Lower lobe of right lung (tissue), 2 donors: ENCODE measurements at regions not wholly inside any gene's neighbourhood (a gene's known extent, or its start where the extent isn't known, plus 50 kb on each side); places are given as distances from the start of the nearest gene placed in this dataset.

Experiments
- ATAC-seq, 2 donors: fragments of 200-7000 bp; cut with Tn5 transposase; one replicate each; pipeline ENCODE4 v1.9.1; 2020 to 2022; ENCODE audit warnings: mild to moderate bottlenecking in 2 of 2, moderate library complexity in 2 of 2
- DNase-seq: peaks from one replicate; pipeline ENCODE4 v3.0.0-alpha.2; 2020
- H3K27ac ChIP-seq: fragments of 200-600 bp; one replicate; pipeline ENCODE4 v1.8.0; 2022
- H3K27me3 ChIP-seq: fragments of 200-600 bp; one replicate; pipeline ENCODE4 v1.8.0; 2022; ENCODE audit warnings: low read depth
- H3K36me3 ChIP-seq: fragments of 200-600 bp; one replicate; pipeline ENCODE4 v1.8.0; 2022; ENCODE audit warnings: mild to moderate bottlenecking
- H3K4me1 ChIP-seq: fragments of 200-600 bp; one replicate; pipeline ENCODE4 v1.8.0; 2022
- H3K4me3 ChIP-seq: fragments of 200-600 bp; one replicate; pipeline ENCODE4 v1.8.0; 2022; ENCODE audit warnings: mild to moderate bottlenecking
- H3K9me3 ChIP-seq: fragments of 200-600 bp; one replicate; pipeline ENCODE4 v1.8.0; 2022
- intact Hi-C: fragments of 100-400 bp; cut with DNase I; formaldehyde crosslinking; loops from one replicate; pipeline ENCODE4 v1.11.0; 2022
- TF ChIP-seq, protein P1 (sequence below): fragments of 200-600 bp; IDR thresholded peaks from one replicate; pipeline ENCODE4 v1.8.0; 2022; ENCODE audit warnings: antibody characterized with exemption, mild to moderate bottlenecking
- donor health status: DM: no; HTN: yes; CAD: no; lungs with severe emphysema.

GRCh38 chr18:42290318-42291307 is 335.6 kb downstream of the PIK3C3 start:
- ATAC-seq (no peak), DNase-seq (no peak)
- Histone ChIP-seq H3K9me3 (no peaks in the 10 kb centered on the region), H3K36me3 (no peaks in the 10 kb centered on the region), H3K27me3 (no peaks in the 10 kb centered on the region), H3K27ac (no peak overlapping the region), H3K4me3 (no peak overlapping the region), H3K4me1 (no peaks in the 10 kb centered on the region)
- TF ChIP-seq, protein P1, sequence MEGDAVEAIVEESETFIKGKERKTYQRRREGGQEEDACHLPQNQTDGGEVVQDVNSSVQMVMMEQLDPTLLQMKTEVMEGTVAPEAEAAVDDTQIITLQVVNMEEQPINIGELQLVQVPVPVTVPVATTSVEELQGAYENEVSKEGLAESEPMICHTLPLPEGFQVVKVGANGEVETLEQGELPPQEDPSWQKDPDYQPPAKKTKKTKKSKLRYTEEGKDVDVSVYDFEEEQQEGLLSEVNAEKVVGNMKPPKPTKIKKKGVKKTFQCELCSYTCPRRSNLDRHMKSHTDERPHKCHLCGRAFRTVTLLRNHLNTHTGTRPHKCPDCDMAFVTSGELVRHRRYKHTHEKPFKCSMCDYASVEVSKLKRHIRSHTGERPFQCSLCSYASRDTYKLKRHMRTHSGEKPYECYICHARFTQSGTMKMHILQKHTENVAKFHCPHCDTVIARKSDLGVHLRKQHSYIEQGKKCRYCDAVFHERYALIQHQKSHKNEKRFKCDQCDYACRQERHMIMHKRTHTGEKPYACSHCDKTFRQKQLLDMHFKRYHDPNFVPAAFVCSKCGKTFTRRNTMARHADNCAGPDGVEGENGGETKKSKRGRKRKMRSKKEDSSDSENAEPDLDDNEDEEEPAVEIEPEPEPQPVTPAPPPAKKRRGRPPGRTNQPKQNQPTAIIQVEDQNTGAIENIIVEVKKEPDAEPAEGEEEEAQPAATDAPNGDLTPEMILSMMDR: no peak
- intact Hi-C loops: no loop called here

GRCh38 chr18:42292654-42293053 is 337.6 kb downstream of the PIK3C3 start:
- intact Hi-C loops: no loop called here
- TF ChIP-seq, protein P1: no peak
- H3K27ac ChIP-seq: no peak overlapping the region
- no peaks in the 10 kb centered on the region for H3K9me3 ChIP-seq
- no peak overlapping the region for H3K4me3 ChIP-seq
- no peaks in the 10 kb centered on the region for H3K27me3 ChIP-seq
- DNase-seq: no peak
- no peaks in the 10 kb centered on the region for H3K36me3 ChIP-seq
- ATAC-seq: no peak
- H3K4me1 ChIP-seq: no peaks in the 10 kb centered on the region

DNA sequence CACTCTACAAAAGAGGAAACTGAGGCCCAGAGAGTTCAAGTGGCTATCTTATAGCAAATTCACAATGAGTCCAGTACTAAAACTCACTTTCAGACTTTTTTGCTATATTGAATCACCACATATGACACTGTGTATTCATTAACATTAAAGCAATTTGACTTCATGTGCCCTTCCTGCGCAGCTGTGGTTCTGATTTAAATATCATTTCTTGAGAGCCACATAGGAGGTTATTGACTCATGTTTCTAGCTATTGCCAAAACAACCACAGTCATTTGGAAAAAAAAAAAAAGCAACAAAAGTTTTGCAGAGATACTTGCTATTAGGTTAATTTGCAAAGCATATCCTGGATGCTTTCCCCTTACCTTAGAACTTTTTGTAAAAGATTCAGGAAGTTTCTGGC is 341.2 kb downstream of the PIK3C3 start:
- TF ChIP-seq, protein P1: no peak
- DNase-seq: no peak
- intact Hi-C loops: no loop called here
- Histone ChIP-seq H3K4me1 (no peaks in the 10 kb centered on the region), H3K9me3 (no peaks in the 10 kb centered on the region), H3K27ac (no peak overlapping the region), H3K4me3 (no peak overlapping the region), H3K27me3 (no peaks in the 10 kb centered on the region), H3K36me3 (no peaks in the 10 kb centered on the region)
- no peak for ATAC-seq

- Histone ChIP-seq H3K4me3 (no peak overlapping the region), H3K36me3 (no peaks in the 10 kb centered on the region), H3K4me1 (no peaks in the 10 kb centered on the region), H3K9me3 (no peaks in the 10 kb centered on the region), H3K27me3 (no peaks in the 10 kb centered on the region), H3K27ac (no peak overlapping the region)
- TF ChIP-seq, protein P1: no peak
- no peak for DNase-seq
- no peak for ATAC-seq
- intact Hi-C loops: no loop called here
Observed at GRCh38 chr18:42296723-42297122, 341.7 kb downstream of the PIK3C3 start.

GRCh38 chr18:42298759-42299675 is 344.0 kb downstream of the PIK3C3 start:
- ATAC-seq (peak; percentile 81 to 83), DNase-seq (peak; percentile 58)
- Histone ChIP-seq H3K4me3 (no peak overlapping the region), H3K4me1 (no peaks in the 10 kb centered on the region), H3K9me3 (no peaks in the 10 kb centered on the region), H3K27me3 (no peaks in the 10 kb centered on the region), H3K36me3 (no peaks in the 10 kb centered on the region), H3K27ac (no peak overlapping the region)
- intact Hi-C loops: no loop called here
- TF ChIP-seq, protein P1: peak; percentile 94
